ENCODE measurements at regions not wholly inside any gene's neighbourhood (a gene's known extent, or its start where the extent isn't known, plus 50 kb on each side); places are given as distances from the start of the nearest gene placed in this dataset.

DNA sequence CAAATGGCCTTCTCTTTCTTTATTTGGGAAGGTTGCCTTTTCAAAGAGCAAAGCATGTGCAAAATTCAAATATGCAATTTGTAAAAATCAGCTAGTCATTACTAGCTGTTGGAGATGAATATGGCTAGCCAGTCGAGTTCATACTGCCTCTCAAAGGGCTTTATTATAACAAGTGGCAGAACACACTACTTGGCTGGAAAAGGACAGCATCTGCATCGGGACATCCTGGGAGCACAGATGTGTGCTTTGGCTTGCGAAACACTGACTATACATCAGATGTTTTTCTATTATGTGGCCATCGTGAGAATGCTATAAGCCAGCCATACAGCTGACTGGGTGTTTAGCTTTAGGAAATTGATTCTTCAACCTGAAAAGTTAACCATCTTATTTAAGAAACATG, 424.2 kb downstream of the KCTD12 start:
- TF ChIP-seq, protein P1, sequence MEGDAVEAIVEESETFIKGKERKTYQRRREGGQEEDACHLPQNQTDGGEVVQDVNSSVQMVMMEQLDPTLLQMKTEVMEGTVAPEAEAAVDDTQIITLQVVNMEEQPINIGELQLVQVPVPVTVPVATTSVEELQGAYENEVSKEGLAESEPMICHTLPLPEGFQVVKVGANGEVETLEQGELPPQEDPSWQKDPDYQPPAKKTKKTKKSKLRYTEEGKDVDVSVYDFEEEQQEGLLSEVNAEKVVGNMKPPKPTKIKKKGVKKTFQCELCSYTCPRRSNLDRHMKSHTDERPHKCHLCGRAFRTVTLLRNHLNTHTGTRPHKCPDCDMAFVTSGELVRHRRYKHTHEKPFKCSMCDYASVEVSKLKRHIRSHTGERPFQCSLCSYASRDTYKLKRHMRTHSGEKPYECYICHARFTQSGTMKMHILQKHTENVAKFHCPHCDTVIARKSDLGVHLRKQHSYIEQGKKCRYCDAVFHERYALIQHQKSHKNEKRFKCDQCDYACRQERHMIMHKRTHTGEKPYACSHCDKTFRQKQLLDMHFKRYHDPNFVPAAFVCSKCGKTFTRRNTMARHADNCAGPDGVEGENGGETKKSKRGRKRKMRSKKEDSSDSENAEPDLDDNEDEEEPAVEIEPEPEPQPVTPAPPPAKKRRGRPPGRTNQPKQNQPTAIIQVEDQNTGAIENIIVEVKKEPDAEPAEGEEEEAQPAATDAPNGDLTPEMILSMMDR (IDR thresholded peaks at IDR 0.05): no peak
- TF ChIP-seq POLR2A (IDR thresholded peaks at IDR 0.05) (no peak), EP300 (IDR thresholded peaks at IDR 0.05) (no peak)

Data from tibial nerve (tissue), 4 donors.